Keratinocyte (primary cell): ENCODE measurements at regions not wholly inside any gene's neighbourhood (a gene's known extent, or its start where the extent isn't known, plus 50 kb on each side); places are given as distances from the start of the nearest gene placed in this dataset.

Source experiments
- EZH2 ChIP-seq: IDR thresholded peaks from one replicate; pipeline ENCODE4 v1.6.1; 2012; ENCODE audit warnings: inconsistent platforms, mild to moderate bottlenecking, low read length, moderate library complexity
- TF ChIP-seq, protein P1 (sequence below), 3 experiments: IDR thresholded peaks in 1 of 3; conservative IDR thresholded peaks in 1 of 3; optimal IDR thresholded peaks in 1 of 3; 2 replicates in 2 of 3; 3 replicates in 1 of 3; pipeline versions ENCODE3 to v1.5.1; 2011; ENCODE audit warnings: low read length in 3 of 3, mild to moderate bottlenecking in 3 of 3, moderate library complexity in 2 of 3, control low read depth in 1 of 3, inconsistent platforms in 1 of 3; ENCODE audit not compliant: insufficient read depth in 2 of 3; ENCODE audit errors: extremely low read depth in 1 of 3

DNA sequence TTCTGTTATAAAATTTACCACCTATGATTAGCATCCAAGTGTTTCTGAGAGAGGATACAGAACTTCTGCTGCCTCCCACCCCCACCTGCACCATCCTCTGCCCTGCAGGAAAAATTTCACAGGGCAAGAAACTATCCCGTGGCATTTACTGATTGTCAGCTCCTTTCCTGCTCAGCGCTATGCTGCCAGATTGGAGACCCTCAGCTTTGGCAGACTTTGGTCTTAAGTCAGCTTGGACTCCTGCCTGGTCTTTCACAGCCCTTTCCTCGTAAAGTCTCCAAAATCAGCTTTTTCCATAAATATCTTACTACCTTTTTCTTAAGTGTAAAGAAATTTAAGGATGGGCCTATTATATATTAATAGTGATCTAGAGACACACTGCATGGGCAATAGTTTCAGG is 239.9 kb upstream of the ADAMTS9 start:
- TF ChIP-seq, protein P1, sequence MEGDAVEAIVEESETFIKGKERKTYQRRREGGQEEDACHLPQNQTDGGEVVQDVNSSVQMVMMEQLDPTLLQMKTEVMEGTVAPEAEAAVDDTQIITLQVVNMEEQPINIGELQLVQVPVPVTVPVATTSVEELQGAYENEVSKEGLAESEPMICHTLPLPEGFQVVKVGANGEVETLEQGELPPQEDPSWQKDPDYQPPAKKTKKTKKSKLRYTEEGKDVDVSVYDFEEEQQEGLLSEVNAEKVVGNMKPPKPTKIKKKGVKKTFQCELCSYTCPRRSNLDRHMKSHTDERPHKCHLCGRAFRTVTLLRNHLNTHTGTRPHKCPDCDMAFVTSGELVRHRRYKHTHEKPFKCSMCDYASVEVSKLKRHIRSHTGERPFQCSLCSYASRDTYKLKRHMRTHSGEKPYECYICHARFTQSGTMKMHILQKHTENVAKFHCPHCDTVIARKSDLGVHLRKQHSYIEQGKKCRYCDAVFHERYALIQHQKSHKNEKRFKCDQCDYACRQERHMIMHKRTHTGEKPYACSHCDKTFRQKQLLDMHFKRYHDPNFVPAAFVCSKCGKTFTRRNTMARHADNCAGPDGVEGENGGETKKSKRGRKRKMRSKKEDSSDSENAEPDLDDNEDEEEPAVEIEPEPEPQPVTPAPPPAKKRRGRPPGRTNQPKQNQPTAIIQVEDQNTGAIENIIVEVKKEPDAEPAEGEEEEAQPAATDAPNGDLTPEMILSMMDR (optimal IDR thresholded peaks at IDR 0.05 in 1 of 3, IDR thresholded peaks at IDR 0.05 in 1 of 3, conservative IDR thresholded peaks at IDR 0.05 in 1 of 3; ENCODE audit: extremely low read depth in 1 of 3, insufficient read depth in 2 of 3, low read length in 3 of 3) = no peak
- TF ChIP-seq EZH2 = no peak
